Astrocyte (in vitro differentiated cells and primary cell): ENCODE measurements at regions not wholly inside any gene's neighbourhood (a gene's known extent, or its start where the extent isn't known, plus 50 kb on each side); places are given as distances from the start of the nearest gene placed in this dataset.

Source experiments
- DNase-seq: peaks from one replicate; pipeline ENCODE4 v3.0.0-alpha.2; 2010; ENCODE audit warnings: low read depth
- FAIRE-seq: peaks from 2 replicates; lab custom pipeline; 2011; peaks lifted over from hg19 to GRCh38; lab: Jason Lieb, UNC
- H2AFZ ChIP-seq: 2 replicates; pipeline ENCODE4 v1.6.0; 2012; ENCODE audit warnings: low read depth, low read length, inconsistent platforms
- H3K27ac ChIP-seq: 2 replicates; pipeline ENCODE4 v1.5.1; 2011; ENCODE audit warnings: low read depth, low read length, inconsistent platforms
- H3K27me3 ChIP-seq: 2 replicates; pipeline ENCODE4 v1.6.0; 2011; ENCODE audit warnings: low read length, inconsistent platforms; ENCODE audit not compliant: insufficient read depth
- H3K36me3 ChIP-seq: 2 replicates; pipeline ENCODE4 v1.5.1; 2011; ENCODE audit warnings: low read length, inconsistent platforms; ENCODE audit not compliant: insufficient read depth
- H3K4me1 ChIP-seq: 2 replicates; pipeline ENCODE4 v1.5.1; 2011; ENCODE audit warnings: low read length, inconsistent platforms; ENCODE audit not compliant: insufficient read depth
- H3K4me2 ChIP-seq: 2 replicates; pipeline ENCODE4 v1.6.0; 2012; ENCODE audit warnings: low read length, inconsistent platforms
- H3K4me3 ChIP-seq: 2 replicates; pipeline ENCODE4 v1.5.1; 2011; ENCODE audit warnings: low read depth, mild to moderate bottlenecking, low read length, inconsistent platforms; ENCODE audit not compliant: insufficient read depth
- H3K79me2 ChIP-seq: 2 replicates; pipeline ENCODE4 v1.6.0; 2012; ENCODE audit warnings: mild to moderate bottlenecking, low read length, inconsistent platforms; ENCODE audit not compliant: insufficient read depth
- H3K9ac ChIP-seq: 2 replicates; pipeline ENCODE4 v1.6.0; 2012; ENCODE audit warnings: mild to moderate bottlenecking, low read length, inconsistent platforms
- H3K9me3 ChIP-seq: 2 replicates; pipeline ENCODE4 v1.5.1; 2012; ENCODE audit warnings: low read depth, mild to moderate bottlenecking, low read length, inconsistent platforms; ENCODE audit not compliant: insufficient read depth
- H4K20me1 ChIP-seq: 2 replicates; pipeline ENCODE4 v1.6.0; 2012; ENCODE audit warnings: low read length, inconsistent platforms; ENCODE audit not compliant: insufficient read depth
- H3K27ac Mint-ChIP-seq: one replicate; pipeline ENCODE4 v1.8.0; 2021; ENCODE audit warnings: mild to moderate bottlenecking, mixed read lengths; ENCODE audit not compliant: unreplicated experiment
- H3K27me3 Mint-ChIP-seq: one replicate; pipeline ENCODE4 v1.8.0; 2021; ENCODE audit warnings: low read depth, mixed read lengths; ENCODE audit not compliant: unreplicated experiment
- H3K36me3 Mint-ChIP-seq: one replicate; pipeline ENCODE4 v1.8.0; 2021; ENCODE audit warnings: low read depth, mixed read lengths; ENCODE audit not compliant: unreplicated experiment
- H3K4me1 Mint-ChIP-seq: one replicate; pipeline ENCODE4 v1.8.0; 2021; ENCODE audit warnings: low read depth, mixed read lengths; ENCODE audit not compliant: unreplicated experiment
- H3K4me3 Mint-ChIP-seq: one replicate; pipeline ENCODE4 v1.8.0; 2021; ENCODE audit warnings: mild to moderate bottlenecking, moderate library complexity, mixed read lengths; ENCODE audit not compliant: unreplicated experiment
- H3K9me3 Mint-ChIP-seq: one replicate; pipeline ENCODE4 v1.8.0; 2021; ENCODE audit warnings: mild to moderate bottlenecking, mixed read lengths; ENCODE audit not compliant: unreplicated experiment
- CTCF ChIP-seq: IDR thresholded peaks from 2 replicates; pipeline ENCODE4 v1.5.1; 2011; ENCODE audit warnings: low read depth, mild to moderate bottlenecking, inconsistent platforms, low read length, moderate library complexity; ENCODE audit not compliant: insufficient read depth
- EZH2 ChIP-seq: IDR thresholded peaks from 2 replicates; pipeline ENCODE4 v1.6.1; 2012; ENCODE audit warnings: mild to moderate bottlenecking, low read length, inconsistent platforms; ENCODE audit not compliant: insufficient read depth

GRCh38 chrX:52585892-52586291 is 68.8 kb downstream of the SSX7 start:
- no peaks in the 10 kb centered on the region for H3K4me1 ChIP-seq
- H3K4me3 ChIP-seq: no peak overlapping the region
- FAIRE-seq (no peak), DNase-seq (no peak)
- H3K4me3 Mint-ChIP-seq: no peak overlapping the region
- H3K9me3 Mint-ChIP-seq: no peaks in the 10 kb centered on the region
- H3K27ac Mint-ChIP-seq: no peak overlapping the region
- H3K4me1 Mint-ChIP-seq: no peaks in the 10 kb centered on the region
- no peaks in the 10 kb centered on the region for H3K79me2 ChIP-seq
- no peaks in the 10 kb centered on the region for H3K27me3 ChIP-seq
- H3K9ac ChIP-seq: no peak overlapping the region
- no peaks in the 10 kb centered on the region for H3K36me3 Mint-ChIP-seq
- no peak overlapping the region for H3K27ac ChIP-seq
- no peaks in the 10 kb centered on the region for H4K20me1 ChIP-seq
- peaks cover 4% of the 10 kb centered on the region for H3K27me3 Mint-ChIP-seq
- TF ChIP-seq EZH2 (no peak), CTCF (no peak)
- H3K36me3 ChIP-seq: no peaks in the 10 kb centered on the region
- H2AFZ ChIP-seq: no peak overlapping the region
- H3K4me2 ChIP-seq: no peak overlapping the region
- no peaks in the 10 kb centered on the region for H3K9me3 ChIP-seq

DNA sequence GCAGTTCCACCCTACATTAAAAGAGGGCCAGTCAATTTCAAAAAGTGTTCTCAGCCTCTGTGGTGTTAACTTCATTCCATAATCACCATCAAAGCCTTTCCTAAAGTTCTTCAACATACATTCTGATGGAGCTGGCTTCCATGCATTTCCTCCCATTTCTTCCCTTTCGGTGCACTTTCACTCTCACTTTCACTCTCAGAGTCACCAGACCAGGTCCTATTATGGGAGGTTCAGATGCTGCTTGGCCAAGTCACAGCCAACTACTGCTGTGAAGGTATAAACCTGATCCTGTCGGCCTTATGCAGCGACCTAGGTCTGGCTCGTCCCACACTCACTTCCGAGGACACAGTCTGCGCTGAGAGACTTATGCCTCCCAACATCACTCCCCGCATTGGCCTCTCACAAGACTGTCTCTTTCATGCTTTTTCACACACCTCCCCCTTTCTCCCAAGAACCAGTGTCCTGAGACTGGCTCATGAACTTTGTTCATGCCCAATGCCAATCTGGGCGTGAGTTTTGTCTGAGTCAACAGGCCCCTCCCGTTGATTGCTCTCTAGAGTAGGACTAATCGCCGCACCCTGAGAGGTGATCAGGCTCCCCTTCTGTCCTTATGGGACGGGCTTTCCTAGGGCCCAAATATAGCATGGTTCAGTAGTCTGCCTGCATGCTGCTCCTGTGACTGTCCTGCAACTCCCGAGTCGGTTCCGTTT is 60.8 kb upstream of the XAGE1B start:
- H3K27me3 Mint-ChIP-seq: peaks cover 7% of the 10 kb centered on the region
- H3K27me3 ChIP-seq: no peaks in the 10 kb centered on the region
- no peaks in the 10 kb centered on the region for H3K79me2 ChIP-seq
- H3K27ac ChIP-seq: no peak overlapping the region
- H4K20me1 ChIP-seq: no peaks in the 10 kb centered on the region
- no peaks in the 10 kb centered on the region for H3K9me3 Mint-ChIP-seq
- no peak for FAIRE-seq
- H3K9ac ChIP-seq: no peak overlapping the region
- H2AFZ ChIP-seq: no peak overlapping the region
- no peak overlapping the region for H3K4me3 Mint-ChIP-seq
- no peak for DNase-seq
- no peak overlapping the region for H3K4me3 ChIP-seq
- TF ChIP-seq CTCF: no peak
- TF ChIP-seq EZH2: no peak
- peaks cover 2% of the 10 kb centered on the region for H3K4me1 Mint-ChIP-seq
- no peaks in the 10 kb centered on the region for H3K4me1 ChIP-seq
- H3K36me3 ChIP-seq: no peaks in the 10 kb centered on the region
- H3K4me2 ChIP-seq: no peak overlapping the region
- H3K36me3 Mint-ChIP-seq: no peaks in the 10 kb centered on the region
- H3K9me3 ChIP-seq: no peaks in the 10 kb centered on the region
- H3K27ac Mint-ChIP-seq: no peak overlapping the region

DNA sequence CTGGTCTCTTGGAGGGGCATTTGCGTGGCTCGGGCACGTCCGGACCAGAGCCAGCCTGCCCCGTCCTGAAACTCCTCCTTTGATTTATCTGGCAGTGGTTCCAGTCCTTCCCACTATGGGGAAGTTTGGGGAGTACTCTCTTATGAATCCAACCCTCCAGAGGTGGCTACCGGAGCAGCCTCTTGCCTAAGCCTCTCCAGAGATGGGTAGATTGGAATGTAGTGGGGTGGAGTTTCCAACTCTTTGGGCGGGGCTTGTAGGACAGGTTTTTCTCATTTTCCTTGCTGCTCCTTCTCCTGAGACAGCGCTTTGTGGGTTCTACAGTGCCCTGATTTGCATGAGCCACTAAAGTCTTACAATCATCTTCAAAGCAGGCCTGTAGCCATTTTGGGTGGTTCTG is 60.1 kb upstream of the XAGE1B start:
- Histone ChIP-seq H4K20me1 (no peaks in the 10 kb centered on the region), H3K9me3 (no peaks in the 10 kb centered on the region)
- no peak for TF ChIP-seq CTCF
- TF ChIP-seq EZH2: no peak

More for the DNA sequence above, 60.1 kb upstream of the XAGE1B start:
- Histone ChIP-seq H3K4me1 (no peaks in the 10 kb centered on the region), H2AFZ (no peak overlapping the region), H3K27me3 (no peaks in the 10 kb centered on the region), H3K4me2 (no peak overlapping the region), H3K27ac (no peak overlapping the region), H3K9ac (no peak overlapping the region), H3K4me3 (no peak overlapping the region), H3K36me3 (no peaks in the 10 kb centered on the region), H3K79me2 (no peaks in the 10 kb centered on the region)
- no peaks in the 10 kb centered on the region for H3K9me3 Mint-ChIP-seq
- no peaks in the 10 kb centered on the region for H3K36me3 Mint-ChIP-seq
- peaks cover 7% of the 10 kb centered on the region for H3K27me3 Mint-ChIP-seq
- FAIRE-seq (no peak), DNase-seq (no peak)
- H3K4me1 Mint-ChIP-seq: peaks cover 2% of the 10 kb centered on the region
- H3K4me3 Mint-ChIP-seq: no peak overlapping the region
- H3K27ac Mint-ChIP-seq: no peak overlapping the region
